ENCODE measurements at regions not wholly inside any gene's neighbourhood (a gene's known extent, or its start where the extent isn't known, plus 50 kb on each side); places are given as distances from the start of the nearest gene placed in this dataset.
"Not testable (repeated sequence)": the region's sequence is repeated elsewhere in the genome, so short reads cannot be mapped to it uniquely, and the experiment has no call there.

GRCh38 chr6:27558028-27558724 is 85.3 kb upstream of the ZNF184 start:
- TF ChIP-seq JUND (IDR thresholded peaks at IDR 0.05; ENCODE audit: low read depth): no peak
- DNase-seq (ENCODE audit: low read depth in 1 of 2, low spot score in 1 of 2): no peak
- in situ Hi-C loops (cut with HindIII; ENCODE audit: low pct_unique_long_range_greater_than_20kb, low sequenced_read_pairs): no loop called here

GRCh38 chr6:27556406-27556805 is 83.5 kb upstream of the ZNF184 start:
- in situ Hi-C loops (cut with HindIII; ENCODE audit: low pct_unique_long_range_greater_than_20kb, low sequenced_read_pairs): no loop called here
- TF ChIP-seq JUND (IDR thresholded peaks at IDR 0.05; ENCODE audit: low read depth): 0 out of 2 replicates have a peak, but pooled peaks have one; percentile 18
- peak in 1 of 2 experiments; percentile 63 for DNase-seq (ENCODE audit: low read depth in 1 of 2, low spot score in 1 of 2)

- TF ChIP-seq JUND (IDR thresholded peaks at IDR 0.05; ENCODE audit: low read depth): no peak
- peak in 1 of 2 experiments; percentile 39 for DNase-seq (ENCODE audit: low read depth in 1 of 2, low spot score in 1 of 2)
- in situ Hi-C loops (cut with HindIII; ENCODE audit: low pct_unique_long_range_greater_than_20kb, low sequenced_read_pairs): no loop called here
Measured at GRCh38 chr6:27553123-27553904, 80.4 kb upstream of the ZNF184 start.

GRCh38 chr6:27551607-27552006 is 78.7 kb upstream of the ZNF184 start:
- in situ Hi-C loops (cut with HindIII; ENCODE audit: low pct_unique_long_range_greater_than_20kb, low sequenced_read_pairs): no loop called here
- no peak for DNase-seq (ENCODE audit: low read depth in 1 of 2, low spot score in 1 of 2)
- no peak for TF ChIP-seq JUND (IDR thresholded peaks at IDR 0.05; ENCODE audit: low read depth)

- no peak for TF ChIP-seq JUND (IDR thresholded peaks at IDR 0.05; ENCODE audit: low read depth)
- in situ Hi-C loops (cut with HindIII; ENCODE audit: low pct_unique_long_range_greater_than_20kb, low sequenced_read_pairs): no loop called here
- no peak for DNase-seq (ENCODE audit: low read depth in 1 of 2, low spot score in 1 of 2)
Measured at GRCh38 chr6:27550692-27551091, 77.8 kb upstream of the ZNF184 start.

GRCh38 chr6:27549241-27549598 is 76.3 kb upstream of the ZNF184 start:
- DNase-seq (ENCODE audit: low read depth in 1 of 2, low spot score in 1 of 2); in situ Hi-C loops (cut with HindIII; ENCODE audit: low pct_unique_long_range_greater_than_20kb, low sequenced_read_pairs): not testable (repeated sequence)

GRCh38 chr6:27547157-27548075 is 74.5 kb upstream of the ZNF184 start:
- no peak for TF ChIP-seq JUND (IDR thresholded peaks at IDR 0.05; ENCODE audit: low read depth)

GRCh38 chr6:27546522-27546921 is 73.6 kb upstream of the ZNF184 start:
- no peak for TF ChIP-seq JUND (IDR thresholded peaks at IDR 0.05; ENCODE audit: low read depth)
- no peak for DNase-seq (ENCODE audit: low read depth in 1 of 2, low spot score in 1 of 2)
- in situ Hi-C loops (cut with HindIII; ENCODE audit: low pct_unique_long_range_greater_than_20kb, low sequenced_read_pairs): no loop called here

More at GRCh38 chr6:27547157-27548075, 74.5 kb upstream of the ZNF184 start:
- in situ Hi-C loops (cut with HindIII; ENCODE audit: low pct_unique_long_range_greater_than_20kb, low sequenced_read_pairs): no loop called here
- peak in 1 of 2 experiments; percentile 51 for DNase-seq (ENCODE audit: low read depth in 1 of 2, low spot score in 1 of 2)

- DNase-seq (ENCODE audit: low read depth in 1 of 2, low spot score in 1 of 2): no peak
- TF ChIP-seq JUND (IDR thresholded peaks at IDR 0.05; ENCODE audit: low read depth): no peak
- in situ Hi-C loops (cut with HindIII; ENCODE audit: low pct_unique_long_range_greater_than_20kb, low sequenced_read_pairs): no loop called here
Measured at GRCh38 chr6:27545271-27546046, 72.6 kb upstream of the ZNF184 start.

GRCh38 chr6:27544612-27545260 is 71.8 kb upstream of the ZNF184 start:
- in situ Hi-C loops (cut with HindIII; ENCODE audit: low pct_unique_long_range_greater_than_20kb, low sequenced_read_pairs): no loop called here
- TF ChIP-seq JUND (IDR thresholded peaks at IDR 0.05; ENCODE audit: low read depth): no peak
- DNase-seq (ENCODE audit: low read depth in 1 of 2, low spot score in 1 of 2): no peak

- DNase-seq (ENCODE audit: low read depth in 1 of 2, low spot score in 1 of 2); in situ Hi-C loops (cut with HindIII; ENCODE audit: low pct_unique_long_range_greater_than_20kb, low sequenced_read_pairs): not testable (repeated sequence)
Measured at GRCh38 chr6:27544135-27544534, 71.2 kb upstream of the ZNF184 start.
